Esophagus muscularis mucosa (tissue), 4 donors: ENCODE measurements at regions not wholly inside any gene's neighbourhood (a gene's known extent, or its start where the extent isn't known, plus 50 kb on each side); places are given as distances from the start of the nearest gene placed in this dataset.

Experiments
- DNase-seq: peaks from one replicate; pipeline ENCODE4 v3.0.0-alpha.2; 2017; ENCODE audit errors: extremely low spot score
- H3K27ac ChIP-seq, 4 donors: fragments of 200-600 bp; sonication (generic); replicated peaks in 1 of 4; 1 replicate in 3 of 4; 2 replicates in 1 of 4; pipeline ENCODE4 v1.5.1; 2016 to 2019; ENCODE audit warnings: mild to moderate bottlenecking in 1 of 4
- H3K27me3 ChIP-seq, 4 donors: fragments of 200-600 bp; sonication (generic); one replicate each; pipeline versions ENCODE4 v1.5.1 to v1.6.0; 2016 to 2019
- H3K36me3 ChIP-seq, 4 donors: fragments of 200-600 bp; sonication (generic); one replicate each; pipeline ENCODE4 v1.5.1; 2016 to 2019
- H3K4me1 ChIP-seq, 4 donors: fragments of 200-600 bp; sonication (generic); one replicate each; pipeline ENCODE4 v1.5.1; 2016 to 2019
- H3K4me3 ChIP-seq, 4 donors: fragments of 200-600 bp; sonication (generic); 1 replicate in 2 of 4; 2 replicates in 2 of 4; pipeline ENCODE4 v1.5.1; 2016 to 2019; ENCODE audit warnings: mild to moderate bottlenecking in 4 of 4, moderate library complexity in 1 of 4
- H3K9me3 ChIP-seq, 4 donors: fragments of 200-600 bp; sonication (generic); 1 replicate in 3 of 4; 2 replicates in 1 of 4; pipeline ENCODE4 v1.5.1; 2016 to 2019
- EP300 ChIP-seq: sonication (generic); formaldehyde crosslinking; IDR thresholded peaks from one replicate; pipeline ENCODE4 v1.6.1; 2017; ENCODE audit warnings: antibody characterized with exemption
- POLR2A ChIP-seq: fragments of 450-650 bp; IDR thresholded peaks from one replicate; pipeline ENCODE4 v1.6.1; 2017; ENCODE audit warnings: antibody characterized with exemption, moderate library complexity, mild to moderate bottlenecking, low read depth
- POLR2AphosphoS5 ChIP-seq, 2 donors: sonication (generic); formaldehyde crosslinking; IDR thresholded peaks; one replicate each; pipeline ENCODE4 v1.6.1; 2017; ENCODE audit warnings: antibody characterized with exemption in 2 of 2
- WGBS: methylation state at CpG from one replicate; pipeline ENCODE4 v1.1.5; 2018; 5-methylcytosine and 5-hydroxymethylcytosine counted together
- intact Hi-C: fragments of 100-400 bp; cut with DNase I; formaldehyde crosslinking; loops from one replicate; pipeline ENCODE4 v1.15.1; 2023
- TF ChIP-seq, protein P1 (sequence below), 3 experiments: fragments of 200-600 bp in 2 of 3; fragments of 450-650 bp in 1 of 3; sonication (generic) in 2 of 3; IDR thresholded peaks; one replicate each; pipeline ENCODE4 v1.5.1; 2017 to 2019; ENCODE audit warnings: antibody characterized with exemption in 3 of 3, mild to moderate bottlenecking in 2 of 3, moderate library complexity in 1 of 3

DNA sequence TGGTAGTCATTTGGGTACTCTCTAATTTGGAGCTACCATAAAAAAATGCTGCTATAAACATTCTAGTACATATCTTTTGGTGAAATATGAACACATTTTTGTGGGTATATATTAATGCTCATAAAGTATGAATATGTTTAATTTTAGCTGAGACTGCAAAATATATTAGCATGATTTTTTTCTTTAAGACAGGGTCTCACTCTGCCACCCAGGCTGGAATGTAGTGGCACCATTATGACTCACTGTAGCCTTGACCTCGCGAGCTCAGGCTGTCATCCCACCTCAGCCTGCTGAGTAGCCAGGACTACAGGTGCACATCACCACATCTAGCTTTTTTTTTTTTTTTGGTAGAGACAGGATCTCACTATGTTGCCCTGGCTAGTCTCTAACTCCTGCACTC lies 371.7 kb downstream of the SOX9 start:
- Histone ChIP-seq H3K36me3 (no peaks in the 10 kb centered on the region), H3K27me3 (peaks cover 0 to 19% (median 0%) of the 10 kb centered on the region in 4 donors), H3K4me3 (no peak overlapping the region), H3K27ac (no peak overlapping the region), H3K9me3 (peaks cover 0 to 3% (median 0%) of the 10 kb centered on the region in 4 donors), H3K4me1 (peaks cover 0 to 9% (median 3%) of the 10 kb centered on the region in 4 donors)
- 97% methylated on average over 2 of the region's 2 CpGs for WGBS
- no peak for DNase-seq
- no peak for TF ChIP-seq POLR2AphosphoS5 (IDR thresholded peaks at IDR 0.05)
- no peak for TF ChIP-seq EP300
- TF ChIP-seq POLR2A, result no peak
- TF ChIP-seq, protein P1, sequence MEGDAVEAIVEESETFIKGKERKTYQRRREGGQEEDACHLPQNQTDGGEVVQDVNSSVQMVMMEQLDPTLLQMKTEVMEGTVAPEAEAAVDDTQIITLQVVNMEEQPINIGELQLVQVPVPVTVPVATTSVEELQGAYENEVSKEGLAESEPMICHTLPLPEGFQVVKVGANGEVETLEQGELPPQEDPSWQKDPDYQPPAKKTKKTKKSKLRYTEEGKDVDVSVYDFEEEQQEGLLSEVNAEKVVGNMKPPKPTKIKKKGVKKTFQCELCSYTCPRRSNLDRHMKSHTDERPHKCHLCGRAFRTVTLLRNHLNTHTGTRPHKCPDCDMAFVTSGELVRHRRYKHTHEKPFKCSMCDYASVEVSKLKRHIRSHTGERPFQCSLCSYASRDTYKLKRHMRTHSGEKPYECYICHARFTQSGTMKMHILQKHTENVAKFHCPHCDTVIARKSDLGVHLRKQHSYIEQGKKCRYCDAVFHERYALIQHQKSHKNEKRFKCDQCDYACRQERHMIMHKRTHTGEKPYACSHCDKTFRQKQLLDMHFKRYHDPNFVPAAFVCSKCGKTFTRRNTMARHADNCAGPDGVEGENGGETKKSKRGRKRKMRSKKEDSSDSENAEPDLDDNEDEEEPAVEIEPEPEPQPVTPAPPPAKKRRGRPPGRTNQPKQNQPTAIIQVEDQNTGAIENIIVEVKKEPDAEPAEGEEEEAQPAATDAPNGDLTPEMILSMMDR (IDR thresholded peaks at IDR 0.05), result no peak
- intact Hi-C loops, result no loop called here

DNA sequence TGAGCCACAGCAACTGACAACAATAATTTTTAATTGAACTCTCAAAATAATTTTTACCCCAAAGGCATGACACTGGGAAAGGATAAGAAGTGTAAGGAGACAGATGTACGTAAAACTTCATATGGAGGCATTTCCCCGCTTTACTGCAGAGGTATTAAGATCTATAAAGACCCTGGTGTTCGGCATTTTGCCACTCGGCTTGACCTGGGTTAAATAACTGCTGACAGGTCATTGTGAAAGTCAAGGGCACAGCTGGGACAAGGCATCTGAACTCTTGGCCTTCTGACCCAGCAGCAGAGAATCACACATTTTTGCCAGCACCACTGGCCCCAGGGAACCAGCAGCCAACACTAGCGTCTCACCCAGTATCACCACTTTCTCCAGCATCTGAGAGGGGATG lies 372.1 kb downstream of the SOX9 start:
- H3K27me3 ChIP-seq, result peaks cover 0 to 15% (median 0%) of the 10 kb centered on the region in 4 donors
- intact Hi-C loops, result no loop called here
- TF ChIP-seq POLR2AphosphoS5 (IDR thresholded peaks at IDR 0.05), result no peak
- TF ChIP-seq, protein P1 (IDR thresholded peaks at IDR 0.05), result no peak
- no peak for TF ChIP-seq POLR2A
- TF ChIP-seq EP300, result no peak
- H3K4me1 ChIP-seq, result peaks cover 0 to 9% (median 3%) of the 10 kb centered on the region in 4 donors
- H3K36me3 ChIP-seq, result no peaks in the 10 kb centered on the region
- H3K27ac ChIP-seq, result no peak overlapping the region
- no peak for DNase-seq
- H3K9me3 ChIP-seq, result peaks cover 0 to 3% (median 0%) of the 10 kb centered on the region in 4 donors
- H3K4me3 ChIP-seq, result no peak overlapping the region
- WGBS, result 97% methylated on average over 5 of the region's 5 CpGs

DNA sequence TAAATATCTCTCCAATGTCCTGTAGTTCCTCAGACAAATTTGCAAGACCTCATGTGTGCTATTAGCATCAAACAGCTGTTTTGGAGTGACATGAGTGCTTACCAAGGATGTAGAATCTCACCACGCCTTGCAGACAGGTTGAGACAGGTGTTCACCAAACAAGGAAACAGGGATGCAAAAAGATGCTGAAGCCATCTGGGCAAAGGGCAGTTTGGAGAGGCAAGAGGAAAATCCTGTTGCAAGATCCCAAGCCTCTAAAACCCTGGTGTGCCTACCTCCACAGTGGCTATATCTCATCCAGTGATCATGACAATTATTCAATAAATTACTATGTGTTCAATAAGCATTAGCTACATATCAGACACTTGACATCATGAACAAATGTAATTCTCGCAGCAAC lies 373.7 kb downstream of the SOX9 start:
- Histone ChIP-seq H3K4me1 (no peaks in the 10 kb centered on the region), H3K4me3 (no peak overlapping the region), H3K27ac (no peak overlapping the region), H3K36me3 (no peaks in the 10 kb centered on the region), H3K9me3 (peaks cover 0 to 3% (median 0%) of the 10 kb centered on the region in 4 donors), H3K27me3 (peaks cover 0 to 21% (median 0%) of the 10 kb centered on the region in 4 donors)
- no peak for DNase-seq
- 96% methylated on average over 2 of the region's 2 CpGs for WGBS
- intact Hi-C loops, result no loop called here
- TF ChIP-seq, protein P1 (IDR thresholded peaks at IDR 0.05), result no peak
- no peak for TF ChIP-seq POLR2AphosphoS5 (IDR thresholded peaks at IDR 0.05)
- no peak for TF ChIP-seq EP300
- TF ChIP-seq POLR2A, result no peak

DNA sequence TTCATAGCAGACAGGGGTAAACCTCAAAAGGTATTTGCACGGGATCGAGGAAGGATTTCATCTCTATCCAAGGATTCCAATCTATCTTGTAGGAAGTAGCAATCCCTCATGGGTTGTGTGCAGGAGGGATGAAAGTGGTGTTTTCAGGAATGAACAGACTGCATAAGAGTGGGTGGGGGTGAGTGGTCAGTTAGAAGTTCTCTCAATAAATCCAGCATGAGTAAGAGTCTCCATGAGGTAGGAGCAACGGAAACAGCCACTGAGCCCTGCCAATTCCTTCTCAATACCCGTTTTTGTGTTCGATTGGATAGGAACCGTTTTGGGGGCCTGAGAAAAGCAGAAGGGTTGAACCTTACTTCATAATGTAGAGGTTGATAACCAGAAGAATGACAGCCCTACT lies 375.6 kb downstream of the SOX9 start:
- intact Hi-C loops, result no loop called here
- no peak overlapping the region for H3K27ac ChIP-seq
- WGBS, result 91% methylated on average over 6 of the region's 6 CpGs
- H3K36me3 ChIP-seq, result no peaks in the 10 kb centered on the region
- H3K9me3 ChIP-seq, result no peaks in the 10 kb centered on the region
- H3K27me3 ChIP-seq, result peaks cover 0 to 8% (median 0%) of the 10 kb centered on the region in 4 donors
- TF ChIP-seq EP300 (no peak), POLR2AphosphoS5 (IDR thresholded peaks at IDR 0.05) (no peak), POLR2A (no peak)
- TF ChIP-seq, protein P1 (IDR thresholded peaks at IDR 0.05), result no peak
- no peaks in the 10 kb centered on the region for H3K4me1 ChIP-seq
- no peak overlapping the region for H3K4me3 ChIP-seq
- no peak for DNase-seq

DNA sequence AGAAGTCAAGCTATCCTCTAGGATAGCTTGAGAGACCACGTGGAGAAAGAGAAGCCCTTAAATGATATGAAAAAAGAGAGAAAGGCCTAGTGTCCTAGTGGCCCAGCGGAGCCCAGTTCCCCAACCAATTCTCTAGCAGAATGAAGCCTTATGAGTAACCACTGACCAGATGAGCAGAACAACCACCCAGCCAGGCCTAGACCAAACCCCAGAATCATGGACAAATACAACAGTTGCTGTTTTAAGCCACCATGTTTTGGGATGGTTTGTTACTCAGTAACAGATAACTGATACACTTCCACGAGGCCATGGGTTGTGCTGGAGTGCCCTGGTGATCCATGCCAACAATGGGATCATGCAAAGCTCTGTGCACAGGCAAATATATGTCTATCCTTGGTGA lies 377.1 kb downstream of the SOX9 start:
- 89% methylated on average over 3 of the region's 3 CpGs for WGBS
- no peak overlapping the region for H3K27ac ChIP-seq
- H3K36me3 ChIP-seq, result no peaks in the 10 kb centered on the region
- H3K9me3 ChIP-seq, result no peaks in the 10 kb centered on the region
- peaks cover 0 to 8% (median 0%) of the 10 kb centered on the region in 4 donors for H3K27me3 ChIP-seq
- no peak overlapping the region for H3K4me3 ChIP-seq
- H3K4me1 ChIP-seq, result peaks cover 0 to 5% (median 0%) of the 10 kb centered on the region in 4 donors
- intact Hi-C loops, result no loop called here
- TF ChIP-seq, protein P1 (IDR thresholded peaks at IDR 0.05), result no peak
- TF ChIP-seq EP300 (no peak), POLR2AphosphoS5 (IDR thresholded peaks at IDR 0.05) (no peak), POLR2A (no peak)
- no peak for DNase-seq
